CD1c-positive myeloid dendritic cell (primary cell): ENCODE measurements at regions not wholly inside any gene's neighbourhood (a gene's known extent, or its start where the extent isn't known, plus 50 kb on each side); places are given as distances from the start of the nearest gene placed in this dataset.
"Not testable (repeated sequence)": the region's sequence is repeated elsewhere in the genome, so short reads cannot be mapped to it uniquely, and the experiment has no call there.

Experiments
- DNase-seq: peaks from one replicate; pipeline ENCODE4 v3.0.0-alpha.2; 2016; ENCODE audit errors: extremely low spot score

DNA sequence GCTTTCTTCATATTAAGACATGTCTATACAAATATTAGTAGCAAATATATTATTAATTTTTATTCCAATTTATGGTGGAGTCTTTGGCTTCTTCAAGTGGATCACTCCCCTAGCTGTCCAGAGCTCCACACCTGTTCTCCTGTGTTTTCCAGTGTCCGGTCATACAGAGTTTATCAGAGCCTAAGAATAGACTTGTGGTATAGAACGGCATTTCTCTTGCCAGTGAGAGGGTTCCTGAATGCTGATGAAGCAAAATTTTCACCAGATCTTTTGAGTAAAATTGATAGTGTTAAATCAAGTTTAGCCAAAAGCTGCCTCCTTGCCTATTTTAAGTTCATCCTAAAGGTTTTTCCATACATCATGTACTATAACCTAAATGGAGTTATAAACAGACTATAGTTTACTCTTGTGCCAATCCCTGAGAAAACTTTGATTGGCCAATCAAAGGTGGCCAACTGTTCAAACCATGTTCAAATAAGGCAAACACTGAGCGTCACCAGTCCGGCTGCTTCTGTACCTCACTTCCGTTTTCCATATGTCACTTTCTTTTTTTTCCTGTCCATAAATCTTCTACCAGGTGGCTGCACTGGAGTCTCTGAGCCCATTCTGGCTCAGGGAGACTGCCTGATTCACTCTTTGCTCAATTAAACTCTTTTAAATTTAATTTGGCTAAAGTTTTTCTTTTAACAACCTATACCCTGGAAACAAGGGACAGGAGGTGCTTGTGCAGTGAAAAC is 422.7 kb upstream of the FRG2C start:
- DNase-seq, result not testable (repeated sequence)

DNA sequence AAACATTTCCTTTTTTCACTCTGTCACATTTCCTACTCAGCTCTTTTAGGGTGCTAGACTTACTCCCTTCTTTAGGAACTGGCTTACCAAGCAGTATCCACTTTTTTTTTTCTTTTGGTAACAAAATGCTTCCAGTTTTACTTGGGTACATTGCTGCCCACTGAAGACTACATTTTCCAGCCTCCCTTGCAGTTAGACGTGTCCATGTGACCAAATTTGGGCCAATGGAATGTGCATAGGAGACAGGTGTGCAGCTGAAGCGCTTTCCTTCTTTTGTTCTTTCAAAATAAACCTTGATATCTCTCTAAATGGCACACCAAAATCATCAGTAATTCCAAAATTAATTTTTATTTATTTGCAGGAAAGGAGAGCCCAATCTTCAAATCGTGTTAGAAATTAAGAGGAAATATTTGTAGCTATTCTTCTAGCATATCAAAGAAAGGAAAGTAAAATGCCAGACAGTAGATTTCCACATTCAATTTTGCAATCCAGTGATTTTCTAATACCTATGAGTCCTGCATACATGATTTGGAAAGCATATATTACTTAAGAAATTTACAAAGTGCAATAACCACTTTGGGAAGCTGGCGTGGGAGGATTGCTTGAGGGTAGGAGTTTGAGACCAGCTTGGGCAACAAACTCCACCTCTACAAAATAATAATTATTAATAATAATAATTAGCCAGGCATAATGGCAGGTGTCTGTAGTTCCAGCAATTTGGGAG is 422.0 kb upstream of the FRG2C start:
- no peak for DNase-seq

DNA sequence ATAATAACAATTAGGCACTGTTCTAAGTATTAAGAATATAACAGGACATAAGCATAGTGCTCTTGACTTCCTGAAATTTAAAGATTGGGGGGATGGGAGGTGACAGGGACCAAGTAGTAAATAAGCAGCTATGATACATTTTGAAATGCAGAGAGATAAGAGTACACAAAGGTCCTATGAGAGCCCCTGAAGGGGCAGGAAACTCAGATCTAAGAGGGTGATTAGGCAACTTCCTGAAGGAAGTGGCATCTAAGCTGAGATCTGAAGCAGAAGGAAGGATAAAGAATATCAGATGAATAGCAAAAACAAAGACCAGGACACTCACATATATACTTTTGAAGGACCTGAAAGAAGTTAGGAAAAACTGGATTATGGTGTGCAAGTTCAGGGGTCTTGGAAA is 415.2 kb upstream of the FRG2C start:
- DNase-seq, result no peak

DNA sequence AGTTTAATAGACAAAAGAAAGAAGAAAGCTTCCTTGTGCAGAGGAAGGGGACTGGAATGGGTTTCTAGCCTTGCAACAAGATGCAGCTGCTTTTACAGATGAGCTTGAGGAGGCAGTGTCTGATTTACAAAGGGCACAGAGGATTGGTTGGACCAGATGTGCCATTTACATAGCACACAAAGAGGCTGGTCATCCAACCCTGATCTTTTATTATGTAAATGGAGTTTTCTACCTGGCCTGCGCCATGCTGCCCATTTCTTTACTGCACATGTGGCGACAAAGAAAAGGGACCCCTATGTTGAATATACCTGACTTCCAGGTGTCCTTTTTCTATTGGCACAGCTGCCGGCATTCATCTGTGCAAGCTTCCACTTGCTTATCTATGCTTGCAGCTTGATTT is 409.4 kb upstream of the FRG2C start:
- DNase-seq, result no peak

GRCh38 chr3:75258825-75259683 is 405.1 kb upstream of the FRG2C start:
- DNase-seq, result peak; percentile 11

DNA sequence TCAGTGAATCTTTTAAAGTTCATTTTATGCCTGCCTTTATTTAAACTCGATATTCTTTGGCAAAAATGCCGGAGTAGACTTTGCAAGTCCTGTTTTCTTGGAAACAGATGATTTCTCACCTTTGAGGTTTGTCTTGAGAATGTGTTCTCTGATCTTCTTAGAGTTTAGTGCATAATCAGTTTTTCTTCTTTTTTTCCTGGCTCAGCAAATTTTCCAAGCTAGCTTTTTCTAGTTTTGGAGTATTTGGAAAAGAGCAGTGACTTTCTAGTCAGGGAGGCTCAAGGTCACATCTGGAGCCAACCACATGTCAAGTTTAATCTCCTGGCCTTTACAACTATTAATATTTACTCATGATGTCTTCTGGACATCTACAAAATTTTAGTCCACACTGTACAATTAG is 403.2 kb upstream of the FRG2C start:
- DNase-seq, result not testable (repeated sequence)

DNA sequence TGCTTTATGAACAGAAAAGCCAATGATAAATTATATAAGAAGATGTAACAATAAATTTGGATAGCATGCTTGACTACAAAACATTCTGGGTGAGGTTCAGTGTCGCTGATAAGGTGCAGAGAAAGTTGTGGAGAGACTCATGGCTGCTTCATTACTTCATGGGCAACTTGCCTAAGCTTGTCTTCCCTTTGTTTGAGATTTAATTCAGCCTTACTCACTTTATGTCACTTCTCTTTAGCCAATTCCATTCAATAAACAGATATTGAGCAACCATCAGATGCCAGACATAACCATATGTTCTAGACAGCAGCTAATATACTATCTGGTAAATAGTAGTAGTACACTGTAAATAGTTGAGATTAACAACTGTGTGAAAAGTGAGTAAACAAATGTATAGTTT is 401.5 kb upstream of the FRG2C start:
- no peak for DNase-seq

DNA sequence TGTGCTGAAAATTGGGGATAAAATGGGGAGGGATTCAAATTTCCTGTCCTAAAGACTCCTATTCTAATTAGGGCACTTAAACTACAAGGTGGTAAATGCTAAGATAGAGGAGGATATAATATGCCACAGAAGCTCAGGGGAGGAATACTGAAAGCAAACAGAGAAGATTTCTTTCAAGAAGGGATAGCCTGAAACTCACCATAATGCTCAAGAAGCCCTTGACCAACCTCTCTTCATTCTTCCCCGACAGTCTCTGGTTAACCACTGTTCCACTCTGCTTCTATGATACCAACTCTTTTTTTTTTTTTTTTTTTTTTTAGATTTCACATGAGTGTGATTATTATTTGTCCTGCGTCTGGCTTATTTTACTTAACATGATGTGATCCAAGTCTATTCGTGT is 398.2 kb upstream of the FRG2C start:
- no peak for DNase-seq

- DNase-seq, result not testable (repeated sequence)
These were observed 395.6 kb upstream of the FRG2C start for GRCh38 chr3:75268576-75268975.

DNA sequence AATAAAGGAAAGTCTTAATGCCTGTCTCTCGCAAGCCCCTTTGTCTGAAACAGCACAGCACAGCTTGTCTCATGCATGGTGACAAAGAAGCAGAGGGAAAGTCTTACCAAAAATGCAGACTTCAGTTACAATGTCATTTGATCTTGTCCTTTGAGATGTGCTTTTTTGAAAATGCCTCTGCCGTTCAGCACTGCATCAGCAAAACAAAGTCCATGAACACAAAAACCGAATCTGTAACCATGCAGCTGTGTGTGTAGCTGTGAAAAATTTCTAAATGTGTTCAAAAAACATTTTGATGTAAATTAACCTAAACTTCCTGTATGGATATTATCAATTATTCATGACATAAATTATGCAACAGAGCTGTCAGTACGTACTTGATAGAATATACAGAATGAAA is 391.9 kb upstream of the FRG2C start:
- DNase-seq, result not testable (repeated sequence)

DNA sequence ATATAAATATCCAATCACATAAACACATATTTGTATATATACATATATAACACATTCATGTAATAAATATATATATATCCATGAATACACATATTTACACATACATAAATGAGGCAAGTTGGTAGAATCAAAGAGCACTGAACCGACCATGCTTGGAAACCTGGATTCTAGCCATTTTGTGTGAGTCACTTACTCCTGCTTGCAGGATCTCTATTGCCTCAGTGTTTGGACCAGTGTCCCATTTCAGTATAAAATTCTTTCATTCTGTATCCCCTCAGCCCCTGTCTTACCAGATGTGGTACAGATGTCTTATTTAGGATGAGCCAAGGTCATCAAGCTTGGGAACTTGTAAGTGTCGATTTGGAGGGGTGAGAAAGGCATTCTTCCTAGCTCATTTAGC is 391.4 kb upstream of the FRG2C start:
- DNase-seq, result no peak

- peak; percentile 18 for DNase-seq
These were observed 378.5 kb upstream of the FRG2C start for GRCh38 chr3:75285531-75286148.

GRCh38 chr3:75288972-75289574 is 375.1 kb upstream of the FRG2C start:
- not testable (repeated sequence) for DNase-seq

- peak; percentile 48 for DNase-seq
These were observed 370.0 kb upstream of the FRG2C start for GRCh38 chr3:75294124-75294523.

GRCh38 chr3:75295013-75295412 is 369.1 kb upstream of the FRG2C start:
- DNase-seq, result no peak

DNA sequence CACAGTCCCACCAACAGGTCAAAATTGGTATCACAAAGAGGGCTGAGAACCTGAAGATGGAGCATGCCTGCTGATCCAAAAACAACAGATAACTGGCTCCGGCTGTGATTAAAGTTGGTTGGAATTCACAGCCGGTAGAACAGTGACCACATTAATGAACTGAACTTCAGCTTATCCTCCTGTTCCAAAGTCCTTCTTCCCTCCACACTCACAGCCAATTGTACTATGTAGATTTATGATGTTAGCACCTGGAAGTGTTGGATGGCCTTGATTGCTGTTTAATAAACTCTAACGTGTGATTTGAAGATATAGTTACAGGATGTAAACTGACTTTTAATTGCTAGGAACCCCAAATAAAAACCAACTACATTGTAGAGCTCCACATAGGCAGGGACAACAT is 367.3 kb upstream of the FRG2C start:
- DNase-seq, result no peak

DNA sequence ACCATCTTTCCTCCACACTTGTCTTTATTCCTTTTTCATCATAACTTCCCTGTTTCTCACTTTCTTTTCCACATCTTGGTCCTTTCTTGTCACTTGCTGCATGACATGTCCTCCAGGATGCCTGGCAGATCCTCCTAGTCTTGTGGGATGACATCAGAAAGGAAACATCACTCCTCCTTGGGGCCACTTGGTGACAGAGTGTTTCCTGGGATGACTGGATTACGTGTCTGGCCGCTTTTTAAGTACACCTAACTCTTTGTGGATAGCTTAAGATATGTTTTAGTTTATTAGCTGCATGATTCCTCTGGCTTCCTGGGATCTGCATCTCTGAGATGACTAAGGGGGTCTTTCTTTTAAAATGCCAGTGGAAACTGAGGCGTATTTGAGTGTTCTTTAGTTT is 363.5 kb upstream of the FRG2C start:
- no peak for DNase-seq

DNA sequence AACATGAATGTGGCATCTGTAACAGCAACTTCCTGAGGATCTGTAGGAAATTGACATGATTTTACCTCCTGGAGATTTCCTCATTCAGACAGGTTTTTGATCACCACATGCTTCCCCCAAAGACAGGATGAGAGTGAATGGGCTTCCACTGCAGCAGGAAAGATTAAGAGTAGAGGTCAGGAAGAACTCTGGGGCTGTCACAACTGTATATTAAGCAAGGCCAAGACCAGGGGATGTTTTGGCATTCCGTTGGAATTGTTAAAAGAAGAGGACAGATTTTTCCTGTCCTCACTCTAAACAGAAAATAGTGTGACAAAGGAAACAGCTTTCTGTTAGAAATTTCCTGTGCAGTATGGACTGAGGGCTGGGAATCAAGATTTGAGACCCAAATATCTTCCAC is 363.1 kb upstream of the FRG2C start:
- DNase-seq, result not testable (repeated sequence)

- no peak for DNase-seq
These were observed 360.4 kb upstream of the FRG2C start for GRCh38 chr3:75303741-75304140.

DNA sequence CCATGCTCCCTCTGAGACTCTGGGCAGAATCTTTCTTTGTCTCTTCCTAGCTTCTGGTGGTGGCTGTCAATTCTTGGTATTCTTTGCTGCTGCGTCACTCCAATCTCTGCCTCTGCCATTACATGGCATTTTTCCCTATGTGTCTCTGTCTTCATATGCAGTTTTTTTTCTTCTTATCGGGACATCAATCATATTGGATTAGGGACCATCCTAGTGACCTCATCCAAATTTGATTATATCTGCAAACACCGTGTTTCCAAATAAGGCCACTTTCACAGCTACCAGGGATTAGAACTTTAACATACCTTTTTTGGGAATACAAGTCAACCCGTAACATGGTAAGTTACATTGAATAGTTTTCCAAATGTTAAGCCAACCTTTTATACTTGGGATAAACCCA is 358.2 kb upstream of the FRG2C start:
- DNase-seq, result no peak

- DNase-seq, result not testable (repeated sequence)
These were observed 352.8 kb upstream of the FRG2C start for GRCh38 chr3:75311306-75311705.

DNA sequence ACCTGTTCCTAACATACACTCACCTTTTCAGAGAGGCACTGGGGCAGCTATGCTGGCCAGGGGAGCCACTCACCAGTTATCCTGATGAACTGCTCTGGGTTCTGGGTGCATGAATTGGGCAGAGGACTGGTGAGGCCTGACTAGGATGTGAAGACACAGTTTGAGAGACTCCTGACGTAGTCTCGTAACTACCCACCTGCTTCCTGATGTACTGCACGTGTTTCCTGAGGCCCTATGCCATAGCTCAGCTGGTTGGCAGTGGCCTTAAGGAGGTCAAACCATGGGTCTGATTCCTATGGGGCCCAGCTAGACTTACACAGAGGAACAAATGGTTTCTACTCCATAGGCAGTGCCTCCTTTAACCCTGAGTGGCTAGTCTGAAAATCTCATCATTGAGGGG is 351.7 kb upstream of the FRG2C start:
- DNase-seq, result not testable (repeated sequence)
